BJ (cell line): ENCODE measurements at regions not wholly inside any gene's neighbourhood (a gene's known extent, or its start where the extent isn't known, plus 50 kb on each side); places are given as distances from the start of the nearest gene placed in this dataset.

Experiments used
- CTCF ChIA-PET: fragments of 350-600 bp; formaldehyde crosslinking; extraction: SDS; loops from one replicate; lab custom pipeline; 2021; ENCODE audit warnings: antibody characterized with exemption, inconsistent platforms; lab: Yijun Ruan, JAX
- POLR2A ChIA-PET: fragments of 300-600 bp; sonication (Branson Sonifier 250); formaldehyde crosslinking; extraction: SDS; loops from one replicate; lab custom pipeline; 2021; ENCODE audit warnings: antibody characterized with exemption; lab: Charles Lee
- DNase-seq: peaks from one replicate; pipeline ENCODE4 v3.0.0-alpha.2; 2011; ENCODE audit warnings: low read depth
- H3K27me3 ChIP-seq: 2 replicates; pipeline ENCODE4 v1.6.0; 2011; ENCODE audit warnings: low read length; ENCODE audit not compliant: control insufficient read depth, insufficient read depth
- H3K36me3 ChIP-seq: 2 replicates; pipeline ENCODE4 v1.5.1; 2011; ENCODE audit warnings: low read length; ENCODE audit not compliant: control insufficient read depth, insufficient read depth
- H3K4me3 ChIP-seq: 2 replicates; pipeline ENCODE4 v1.5.1; 2011; ENCODE audit warnings: low read depth, mild to moderate bottlenecking, control low read depth, low read length
- TF ChIP-seq, protein P1 (sequence below): IDR thresholded peaks from 2 replicates; pipeline ENCODE4 v1.5.1; 2011; ENCODE audit warnings: low read depth, mild to moderate bottlenecking, control low read depth, inconsistent platforms, low read length, moderate library complexity; ENCODE audit not compliant: insufficient read depth

DNA sequence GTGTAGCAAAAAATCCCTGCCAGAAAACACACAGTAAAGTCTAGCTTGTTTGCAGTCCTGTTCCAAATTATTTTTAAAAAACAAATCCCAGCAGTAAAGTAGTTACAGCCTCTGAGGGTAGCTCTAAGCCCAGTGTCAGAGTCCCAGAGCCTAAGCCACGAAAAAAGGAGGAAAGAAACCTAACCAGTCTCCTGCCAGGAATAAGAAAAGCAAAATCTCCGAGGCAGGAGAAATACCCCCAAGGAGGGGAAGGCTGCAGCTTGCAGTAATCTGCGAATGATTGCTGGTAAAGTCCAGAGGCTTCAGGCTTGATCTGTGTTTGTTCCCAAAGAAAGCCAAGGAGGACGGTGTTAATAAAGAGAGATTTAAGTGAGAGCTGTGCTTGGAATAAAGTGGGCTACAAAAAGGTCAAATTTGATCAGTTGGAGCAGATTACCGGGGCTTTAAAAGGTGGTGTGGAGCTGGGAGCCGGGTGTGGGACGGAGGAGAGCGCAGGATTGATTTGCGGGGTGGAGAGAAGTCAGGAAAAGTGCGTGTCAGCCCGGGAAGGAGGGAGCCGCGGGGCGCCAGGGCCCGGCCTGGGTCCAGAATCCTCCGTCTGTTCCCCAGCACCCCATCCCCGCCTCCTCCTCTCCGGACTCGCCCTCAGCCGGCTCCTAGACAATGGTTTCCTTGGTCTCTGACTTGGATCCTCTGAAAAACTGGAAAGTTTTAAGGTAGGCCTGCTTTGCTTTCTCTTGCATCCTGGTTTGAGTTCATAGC, 219.4 kb upstream of the CELF2 start:
- TF ChIP-seq, protein P1, sequence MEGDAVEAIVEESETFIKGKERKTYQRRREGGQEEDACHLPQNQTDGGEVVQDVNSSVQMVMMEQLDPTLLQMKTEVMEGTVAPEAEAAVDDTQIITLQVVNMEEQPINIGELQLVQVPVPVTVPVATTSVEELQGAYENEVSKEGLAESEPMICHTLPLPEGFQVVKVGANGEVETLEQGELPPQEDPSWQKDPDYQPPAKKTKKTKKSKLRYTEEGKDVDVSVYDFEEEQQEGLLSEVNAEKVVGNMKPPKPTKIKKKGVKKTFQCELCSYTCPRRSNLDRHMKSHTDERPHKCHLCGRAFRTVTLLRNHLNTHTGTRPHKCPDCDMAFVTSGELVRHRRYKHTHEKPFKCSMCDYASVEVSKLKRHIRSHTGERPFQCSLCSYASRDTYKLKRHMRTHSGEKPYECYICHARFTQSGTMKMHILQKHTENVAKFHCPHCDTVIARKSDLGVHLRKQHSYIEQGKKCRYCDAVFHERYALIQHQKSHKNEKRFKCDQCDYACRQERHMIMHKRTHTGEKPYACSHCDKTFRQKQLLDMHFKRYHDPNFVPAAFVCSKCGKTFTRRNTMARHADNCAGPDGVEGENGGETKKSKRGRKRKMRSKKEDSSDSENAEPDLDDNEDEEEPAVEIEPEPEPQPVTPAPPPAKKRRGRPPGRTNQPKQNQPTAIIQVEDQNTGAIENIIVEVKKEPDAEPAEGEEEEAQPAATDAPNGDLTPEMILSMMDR: no peak
- POLR2A ChIA-PET: interaction anchor here (0.6 kb wide), 1 partner anchor 31 kb away, joined by 3 read pairs; no protein-coding TSS in a partner anchor
- no peak for DNase-seq

DNA sequence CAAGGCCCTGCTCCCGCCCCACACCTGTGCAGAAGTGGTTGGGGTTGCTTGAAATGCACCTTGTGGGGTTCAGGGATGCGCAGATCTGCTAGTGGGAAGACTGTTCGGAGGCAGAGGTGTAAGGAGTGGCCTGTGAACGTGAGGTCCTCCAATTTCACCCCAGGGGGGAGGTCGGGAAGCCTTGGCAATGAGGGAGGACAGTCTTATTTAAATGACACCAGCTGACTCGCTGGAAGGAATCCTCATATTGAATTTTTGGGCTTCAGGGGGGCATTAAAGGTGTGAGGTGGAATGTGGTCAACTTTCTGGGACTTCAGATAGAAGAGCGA, 218.8 kb upstream of the CELF2 start:
- ChIA-PET CTCF (interaction anchor here (1.1 to 1.5 kb wide), 2 partner anchors 12 to 237 kb away, joined by 3 to 5 read pairs; no protein-coding TSS in a partner anchor), POLR2A (interaction anchor here (0.6 kb wide), 1 partner anchor 30 kb away, joined by 3 read pairs; no protein-coding TSS in a partner anchor)
- H3K4me3 ChIP-seq: no peak overlapping the region
- H3K36me3 ChIP-seq: no peaks in the 10 kb centered on the region
- DNase-seq: no peak
- H3K27me3 ChIP-seq: no peaks in the 10 kb centered on the region
- TF ChIP-seq, protein P1: no peak

More for the DNA sequence above, 219.4 kb upstream of the CELF2 start:
- Histone ChIP-seq H3K36me3 (no peaks in the 10 kb centered on the region), H3K4me3 (no peak overlapping the region), H3K27me3 (no peaks in the 10 kb centered on the region)
- CTCF ChIA-PET: interaction anchor here (0.7 to 1.5 kb wide), 3 partner anchors 11 to 238 kb away, joined by 3 to 5 read pairs (median 3); no protein-coding TSS in a partner anchor

DNA sequence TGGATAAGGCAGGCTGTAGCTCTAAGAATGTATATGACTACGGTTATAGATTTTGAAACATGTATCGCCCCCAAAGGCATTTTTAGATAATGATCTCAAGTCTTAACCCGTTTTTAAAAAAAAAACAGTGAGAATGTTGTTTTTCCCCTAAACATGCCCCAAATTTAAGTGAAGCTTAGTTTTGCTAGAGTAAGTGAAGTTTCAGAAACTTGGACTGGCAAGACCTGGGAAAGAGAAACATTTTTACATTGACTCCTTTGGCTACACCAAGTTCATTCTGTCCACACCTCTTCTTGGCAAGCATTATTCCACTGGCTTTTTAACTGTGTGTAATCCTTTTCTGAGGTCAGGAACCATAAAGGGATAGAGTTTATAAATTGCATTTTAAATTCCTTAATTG, 216.7 kb upstream of the CELF2 start:
- ChIA-PET POLR2A (no interaction called here), CTCF (no interaction called here)
- Histone ChIP-seq H3K36me3 (no peaks in the 10 kb centered on the region), H3K27me3 (no peaks in the 10 kb centered on the region), H3K4me3 (no peak overlapping the region)
- DNase-seq: no peak
- TF ChIP-seq, protein P1: no peak

DNA sequence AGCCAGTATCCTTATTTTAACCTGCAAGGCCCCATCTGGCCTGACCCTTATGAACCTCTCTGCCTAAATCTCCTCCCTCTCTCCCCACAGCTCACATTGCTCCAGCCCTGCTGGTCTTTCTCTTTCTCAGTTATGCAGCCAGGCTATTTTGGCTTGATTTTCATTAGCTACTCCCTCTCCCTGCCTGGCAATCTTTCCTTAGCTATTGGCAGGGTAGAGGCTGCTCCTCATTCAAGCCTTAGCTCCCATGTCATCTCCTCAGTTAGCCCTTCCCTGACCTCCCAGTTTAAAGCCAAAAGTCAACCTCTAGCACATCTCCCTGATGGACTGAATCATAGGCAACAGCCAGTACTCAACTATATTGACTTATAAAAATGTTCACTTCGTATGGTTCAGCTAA, 214.4 kb upstream of the CELF2 start:
- CTCF ChIA-PET: no interaction called here
- POLR2A ChIA-PET: interaction anchor here (0.5 kb wide), 1 partner anchor 21 kb away, joined by 4 read pairs; no protein-coding TSS in a partner anchor
- DNase-seq: no peak

DNA sequence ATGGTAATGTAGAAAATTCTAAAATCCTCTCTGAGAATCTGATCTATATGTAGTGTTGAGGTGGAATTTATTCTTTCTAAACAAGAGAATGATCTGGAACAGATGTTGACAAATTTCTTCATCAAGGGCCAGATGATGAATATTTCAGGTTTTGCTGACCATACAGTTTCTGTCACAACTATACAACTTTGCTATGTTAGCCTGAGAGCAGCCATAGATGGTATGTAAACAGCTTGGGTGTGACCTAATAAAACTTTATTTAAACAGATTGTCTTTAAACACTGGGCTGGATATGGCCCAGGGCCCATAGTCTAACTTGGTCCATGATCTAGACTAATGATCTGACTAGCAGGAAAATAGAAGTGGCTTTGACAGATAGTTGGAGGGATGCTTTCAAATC, 213.6 kb upstream of the CELF2 start:
- POLR2A ChIA-PET: no interaction called here
- H3K36me3 ChIP-seq: no peaks in the 10 kb centered on the region
- CTCF ChIA-PET: no interaction called here
- DNase-seq: no peak
- H3K27me3 ChIP-seq: no peaks in the 10 kb centered on the region
- H3K4me3 ChIP-seq: no peak overlapping the region
- TF ChIP-seq, protein P1: no peak

More for the DNA sequence above, 214.4 kb upstream of the CELF2 start:
- no peaks in the 10 kb centered on the region for H3K36me3 ChIP-seq
- no peak overlapping the region for H3K4me3 ChIP-seq
- TF ChIP-seq, protein P1: no peak
- H3K27me3 ChIP-seq: no peaks in the 10 kb centered on the region
